Stimulated activated CD8-positive, alpha-beta memory T cell treated with anti-CD3 and anti-CD28 coated beads, Interleukin-15, amount 100 ng/mL, for 4 hours (primary cell): ENCODE measurements at regions not wholly inside any gene's neighbourhood (a gene's known extent, or its start where the extent isn't known, plus 50 kb on each side); places are given as distances from the start of the nearest gene placed in this dataset.

Experiments used
- DNase-seq, 2 donors: peaks; one replicate each; pipeline ENCODE4 v3.0.0-alpha.2; 2020; ENCODE audit warnings: low read depth in 2 of 2

DNA sequence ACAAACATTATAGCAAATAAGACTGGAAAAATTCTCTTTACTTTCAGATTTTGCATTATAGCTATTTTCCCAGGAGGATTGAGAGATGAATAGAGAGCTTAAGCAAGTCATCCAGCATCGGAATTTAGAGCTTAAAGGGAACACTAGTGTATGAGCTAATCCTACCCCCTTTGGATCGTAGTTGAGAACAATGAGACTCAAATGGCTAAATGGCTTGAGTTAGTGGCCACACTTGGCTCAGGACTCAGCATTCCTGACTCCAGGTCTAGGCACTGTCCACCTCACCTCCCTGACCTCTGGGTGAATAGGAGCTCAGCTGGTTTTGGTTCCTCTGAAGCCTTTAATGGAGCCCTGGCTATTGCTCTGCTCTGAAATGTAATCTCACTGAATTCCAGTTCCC, 97.5 kb upstream of the CXCR4 start:
- DNase-seq: no peak

DNA sequence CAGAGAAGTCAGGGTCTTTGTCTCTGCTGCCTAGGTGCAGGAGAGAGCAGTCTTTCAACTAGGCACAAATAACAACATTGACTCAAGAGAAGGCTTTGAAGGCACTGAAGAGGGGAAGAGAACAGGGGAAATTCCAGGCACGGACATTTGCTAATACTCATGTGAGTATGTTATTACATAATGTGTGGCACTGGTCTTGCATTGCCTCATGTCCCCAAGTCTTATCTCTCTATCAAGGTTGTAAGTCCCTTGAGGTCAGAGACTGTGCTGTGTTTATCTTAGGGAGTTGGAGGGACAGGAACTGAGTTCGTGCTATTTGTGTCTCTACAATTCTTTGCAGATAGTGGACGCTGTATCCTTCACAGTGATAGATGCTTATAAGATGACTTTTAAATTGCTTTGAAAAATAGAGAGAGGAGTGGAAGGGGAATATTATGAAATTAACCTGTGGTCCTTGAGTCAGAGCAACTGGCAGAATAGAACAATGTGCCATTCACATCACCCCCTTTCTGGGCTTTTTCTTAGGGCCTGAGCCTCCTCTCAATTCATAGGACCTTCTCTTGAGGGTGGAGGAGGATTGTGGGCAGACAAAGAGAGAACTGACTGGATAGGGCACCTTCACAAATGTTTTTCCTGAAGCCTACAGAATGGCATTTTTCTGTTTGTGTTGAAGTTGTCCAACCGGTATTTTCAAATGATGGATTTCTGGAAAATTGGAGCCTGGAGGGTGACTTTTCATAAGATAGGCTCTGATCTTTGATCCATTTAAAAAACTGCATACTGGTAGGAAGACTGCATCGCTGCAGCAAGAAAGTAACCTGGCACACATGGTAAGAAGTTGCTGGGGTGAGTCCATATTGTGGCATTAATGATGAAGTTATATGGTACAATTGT, 96.6 kb upstream of the CXCR4 start:
- no peak for DNase-seq

DNA sequence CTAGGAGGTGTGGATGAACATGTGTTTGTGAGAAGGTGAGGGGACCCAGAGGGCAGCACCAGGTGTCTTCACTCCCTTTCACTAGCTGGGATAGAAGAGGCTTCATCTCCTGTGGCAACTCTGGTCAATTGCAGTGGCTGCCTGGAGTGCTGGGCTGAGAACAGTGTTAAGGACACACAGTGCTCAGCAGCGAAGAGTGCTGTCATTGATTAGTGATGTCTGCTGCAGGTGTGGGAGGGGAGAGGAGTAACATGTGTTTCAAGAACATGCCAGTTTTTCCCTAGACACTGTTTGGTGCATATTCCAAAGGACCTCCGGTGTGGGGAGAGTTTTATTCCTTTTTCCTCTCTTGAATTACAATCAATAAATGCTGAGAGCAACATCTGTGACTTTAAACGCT, 95.9 kb upstream of the CXCR4 start:
- no peak for DNase-seq

DNA sequence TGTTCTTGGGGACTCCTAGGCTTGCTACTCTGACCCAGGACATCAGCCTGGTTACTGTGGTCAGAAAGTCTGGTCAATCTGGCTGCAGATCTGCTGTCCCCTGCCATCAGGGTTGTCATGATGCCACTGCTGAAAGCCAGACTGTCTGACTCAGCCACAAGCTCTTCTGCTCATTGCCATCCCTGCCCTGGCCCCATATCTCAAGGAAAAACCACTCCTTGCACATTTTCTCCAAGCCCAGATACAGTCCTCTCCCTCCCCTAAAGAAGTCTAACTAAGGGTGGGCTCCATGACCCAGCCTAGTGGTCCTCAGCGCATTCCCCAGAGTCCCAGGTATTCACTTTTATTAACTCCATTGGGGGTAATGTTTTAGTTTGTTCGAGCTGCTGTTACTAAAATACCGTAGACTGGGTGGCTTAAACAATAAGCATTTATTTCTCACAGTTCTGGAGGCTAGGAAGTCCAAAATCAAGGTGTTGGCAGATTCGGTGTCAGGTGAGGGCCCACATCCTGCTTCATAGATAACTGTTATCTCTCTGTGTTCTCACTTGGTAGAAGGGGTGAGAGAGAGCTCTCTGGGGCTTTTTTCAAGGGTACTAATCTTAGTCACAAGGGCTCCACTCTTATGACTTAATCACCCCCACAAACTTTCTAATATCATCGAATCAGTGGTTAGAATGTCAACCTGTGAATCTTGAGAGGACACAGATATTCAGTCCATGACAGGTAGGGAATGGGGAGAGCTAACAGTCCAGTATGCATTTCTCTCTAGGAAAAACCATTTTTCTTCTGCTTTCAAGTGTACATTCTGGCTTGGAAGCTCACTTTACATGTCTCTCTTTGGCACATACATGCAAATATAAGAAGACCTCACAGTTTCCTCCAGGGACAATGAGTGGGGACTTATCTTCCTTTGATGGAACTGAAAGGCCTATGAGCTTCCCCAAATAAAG, 94.8 kb upstream of the CXCR4 start:
- peak in 1 of 2 donors; percentile 6 for DNase-seq

DNA sequence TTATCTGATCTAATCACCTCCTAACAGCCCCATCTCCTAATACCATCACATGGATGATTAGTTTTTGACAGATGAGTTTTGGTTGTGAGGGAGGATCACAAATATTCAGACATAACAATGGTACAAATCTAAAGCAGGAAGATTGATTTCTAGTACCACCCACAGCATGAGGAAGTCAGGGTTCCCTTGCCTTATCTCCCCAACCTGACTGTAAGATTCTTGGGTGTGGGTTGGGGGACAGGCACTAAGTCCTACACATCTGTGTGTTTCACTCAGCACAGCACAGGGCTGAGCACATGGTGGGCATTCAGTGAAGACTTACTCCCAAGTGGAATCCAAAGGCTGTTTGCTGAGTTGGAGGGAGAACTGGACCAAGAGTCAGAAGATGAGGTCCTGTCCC, 93.8 kb upstream of the CXCR4 start:
- no peak for DNase-seq

DNA sequence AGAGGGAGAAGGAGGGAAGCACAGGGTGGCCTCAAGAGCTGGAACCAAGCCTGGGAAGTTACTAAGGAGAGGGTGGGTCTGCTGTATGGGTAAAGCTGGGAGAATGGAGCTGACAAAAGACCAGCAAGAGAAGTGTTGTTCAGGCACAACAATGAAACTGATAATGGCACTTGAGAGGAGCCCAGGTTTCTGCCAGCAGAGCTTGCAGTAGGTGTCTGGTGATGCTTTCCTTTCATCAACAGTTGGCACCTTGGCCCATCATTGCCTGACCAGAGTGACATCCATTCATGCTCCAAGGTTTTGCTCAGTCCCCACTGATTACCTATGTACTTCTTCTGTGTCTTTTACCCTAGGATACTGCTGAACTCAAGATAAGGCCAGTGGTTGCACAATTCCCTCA, 92.9 kb upstream of the CXCR4 start:
- DNase-seq: no peak

DNA sequence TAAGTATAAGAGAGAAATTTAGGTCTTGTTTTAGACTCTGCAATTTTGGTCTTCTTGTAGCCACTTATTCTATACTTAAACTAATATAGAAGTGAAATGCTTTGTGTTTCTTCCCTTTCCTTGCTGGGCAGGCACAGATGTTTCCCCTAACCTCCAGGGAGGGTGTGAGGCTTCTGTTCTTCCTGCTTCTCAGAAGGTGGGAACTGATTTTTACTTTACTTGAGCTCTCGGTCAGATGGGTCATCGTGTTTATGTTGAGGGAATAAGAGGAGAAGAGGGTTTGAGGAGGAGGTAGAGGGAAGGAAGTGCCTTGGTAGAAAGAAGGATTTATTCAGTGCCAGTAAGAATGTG, 92.5 kb upstream of the CXCR4 start:
- DNase-seq: no peak

DNA sequence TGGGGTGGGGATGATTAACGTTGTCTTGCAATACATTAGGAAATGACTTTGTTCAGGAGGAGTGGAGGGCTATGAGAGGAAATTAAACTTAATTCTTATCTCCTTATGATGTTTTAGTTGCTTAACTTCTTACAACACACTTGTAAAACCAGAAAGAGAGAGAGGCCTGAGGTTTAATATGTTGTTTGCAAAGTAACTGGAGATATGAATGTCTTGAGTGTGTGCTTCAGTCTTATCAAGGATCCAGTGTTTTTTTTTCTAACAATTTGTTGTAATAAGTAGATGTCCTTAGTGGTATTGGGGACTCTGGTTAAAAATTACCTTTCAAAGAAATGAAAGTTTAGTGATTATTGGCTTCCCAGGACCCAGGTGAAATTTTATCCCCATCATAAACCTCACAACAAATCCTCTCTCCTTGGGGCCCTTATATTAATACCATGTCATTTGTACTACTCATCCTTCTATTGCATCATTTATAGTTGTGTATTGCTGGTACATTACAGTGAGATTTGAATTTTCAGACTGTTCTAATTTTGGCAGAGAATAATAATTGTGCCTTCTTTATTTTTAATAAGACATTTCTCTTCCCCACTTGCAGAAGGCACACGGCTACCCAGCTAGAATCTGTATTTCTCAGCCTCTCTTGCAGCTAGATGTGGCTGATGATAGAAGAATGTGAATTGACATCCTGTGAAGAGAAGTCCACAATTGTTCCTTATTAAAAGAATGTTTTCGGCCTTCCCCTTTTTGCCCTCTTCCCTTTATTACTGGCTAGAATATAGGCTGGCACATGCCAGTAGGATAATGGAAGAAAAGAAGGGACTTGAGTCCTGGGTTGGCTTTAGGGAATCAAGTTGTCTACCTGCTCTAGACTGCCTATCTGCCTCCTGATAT, 91.9 kb upstream of the CXCR4 start:
- DNase-seq: no peak

DNA sequence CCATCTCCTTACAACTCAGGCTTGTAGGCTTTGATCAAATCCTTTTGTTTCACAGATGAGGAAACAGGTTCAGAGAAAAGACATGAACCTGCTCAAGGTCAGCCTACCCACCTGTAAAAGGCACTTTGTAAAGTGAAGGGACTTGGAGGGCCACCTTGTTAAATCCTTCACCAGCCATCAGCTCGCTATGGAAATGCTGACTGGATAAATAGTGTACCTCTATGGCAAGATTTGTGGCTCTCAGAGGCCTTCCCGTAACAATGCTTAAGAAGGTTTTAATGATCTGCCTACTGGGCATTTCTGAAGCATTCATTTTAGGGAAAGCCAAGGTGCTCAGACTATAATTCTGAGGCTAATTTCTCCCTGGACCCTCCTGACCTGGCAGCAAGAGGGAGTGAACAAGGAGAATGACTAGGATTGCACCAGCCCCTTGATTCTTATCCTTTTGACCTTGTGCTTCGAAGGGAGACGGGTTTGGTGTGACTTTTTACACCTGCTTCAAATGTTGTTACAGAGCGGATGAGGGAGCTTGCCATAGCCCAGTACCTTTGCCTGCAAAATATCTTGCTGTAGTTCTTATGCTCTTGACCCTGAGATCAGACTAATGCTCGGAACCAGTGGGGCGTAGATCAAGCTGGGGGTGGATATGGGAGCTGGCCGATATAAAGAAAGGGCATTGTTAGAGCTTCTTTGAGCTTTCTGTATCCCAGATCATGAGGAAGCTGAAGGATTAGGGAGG, 90.9 kb upstream of the CXCR4 start:
- no peak for DNase-seq

DNA sequence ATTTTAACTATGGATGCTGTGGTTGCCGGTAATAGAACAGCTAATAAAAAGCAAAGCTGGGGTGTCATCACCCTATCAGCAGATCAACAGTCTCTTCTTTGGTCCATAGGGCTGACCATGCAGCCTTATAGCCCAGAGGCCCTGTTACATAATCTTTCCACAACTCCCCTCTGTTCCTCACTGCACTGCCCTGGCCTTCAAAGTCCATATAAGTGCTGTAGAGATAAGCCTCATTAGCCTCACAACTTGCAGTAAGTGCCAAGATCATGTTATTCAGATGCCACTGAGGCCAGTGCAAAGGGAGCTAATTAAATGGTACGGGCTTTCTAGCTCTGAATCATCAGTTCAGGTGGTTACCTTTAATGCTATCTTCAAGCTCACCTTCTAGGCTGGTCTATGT, 89.7 kb upstream of the CXCR4 start:
- no peak for DNase-seq

DNA sequence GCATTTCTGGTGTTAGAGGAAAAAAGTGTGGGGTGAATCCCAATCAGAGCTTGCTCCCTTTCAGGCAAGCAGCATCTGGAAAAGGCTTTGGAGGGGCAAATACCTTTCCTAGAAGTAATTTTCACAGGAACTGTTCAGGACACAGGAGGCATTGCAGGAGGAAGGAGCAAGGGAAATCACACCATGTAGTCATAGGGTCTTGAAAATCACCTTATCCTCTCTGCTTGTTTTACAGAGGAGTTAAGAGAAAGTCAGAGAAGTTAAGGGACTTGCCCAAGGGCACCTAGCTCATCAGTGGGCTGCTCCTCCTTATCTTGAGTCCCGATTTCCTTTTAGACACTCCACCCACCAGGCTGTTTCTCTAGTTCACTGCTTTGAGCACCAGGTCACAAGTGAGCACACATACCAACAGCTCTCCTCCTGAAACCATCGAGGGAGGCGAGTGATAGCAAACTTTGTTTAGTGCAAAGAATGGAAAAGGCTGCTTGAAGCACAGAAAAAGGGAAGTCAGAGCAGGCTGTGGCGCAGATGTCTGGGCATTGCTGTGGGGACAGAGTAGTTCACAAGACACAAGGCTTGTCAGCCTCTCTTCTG, 89.2 kb upstream of the CXCR4 start:
- no peak for DNase-seq

DNA sequence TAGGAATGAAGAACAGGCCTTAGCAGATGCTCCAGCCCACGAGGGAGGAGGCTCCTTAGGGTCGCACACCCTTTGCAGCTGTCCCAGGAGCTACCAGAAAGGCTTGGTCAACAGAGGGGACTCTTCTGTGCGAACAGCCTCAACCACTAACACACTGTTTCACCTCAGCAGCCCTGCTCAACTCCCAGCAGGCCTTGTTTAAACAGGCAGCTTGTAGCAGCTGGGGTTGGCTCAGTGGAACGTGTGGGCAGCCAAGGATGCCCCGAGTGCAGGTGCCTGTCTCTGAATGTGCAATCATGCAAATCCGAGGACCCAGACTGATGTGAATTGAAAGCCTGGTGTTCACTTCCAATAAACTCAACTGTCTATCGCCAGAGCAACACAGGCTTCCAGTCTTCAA, 88.7 kb upstream of the CXCR4 start:
- DNase-seq: no peak

DNA sequence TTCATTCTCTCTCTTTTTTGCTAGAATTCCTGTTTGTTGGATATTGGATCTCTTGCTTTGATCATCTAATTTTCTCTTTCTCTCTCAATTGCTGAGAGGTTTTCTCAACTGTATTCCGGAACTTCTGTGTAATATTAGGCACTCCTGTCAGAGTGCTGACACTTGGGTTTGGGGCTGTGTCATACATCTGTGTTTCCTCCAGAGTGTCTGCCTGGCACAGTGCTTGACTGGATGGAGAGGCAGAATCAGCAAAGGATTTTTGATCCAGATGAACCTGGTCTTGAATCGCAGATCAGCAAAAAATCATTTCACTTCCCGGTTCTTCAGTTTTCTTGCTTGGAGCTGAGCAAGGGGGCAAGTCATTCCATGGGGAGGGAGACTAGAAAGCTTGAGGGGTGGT, 87.7 kb upstream of the CXCR4 start:
- no peak for DNase-seq

DNA sequence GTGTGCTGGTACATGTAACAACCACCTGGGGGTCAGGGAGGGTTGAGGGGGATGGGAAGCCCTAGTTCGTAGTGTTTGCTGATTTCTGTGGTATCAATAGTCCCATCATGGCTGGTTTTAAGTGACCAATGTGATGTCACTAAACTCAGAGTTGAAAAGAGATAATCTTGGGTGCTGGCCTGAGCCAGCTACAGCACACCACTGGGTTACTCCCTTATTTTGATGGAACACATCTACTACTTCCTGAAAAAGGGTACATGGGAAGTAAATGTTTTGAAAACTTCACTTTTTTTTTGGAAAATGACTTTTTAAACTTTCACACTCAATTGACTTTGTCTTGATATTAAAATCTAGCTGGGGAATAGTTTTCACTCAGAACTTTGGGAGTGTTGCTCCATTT, 87.0 kb upstream of the CXCR4 start:
- no peak for DNase-seq

DNA sequence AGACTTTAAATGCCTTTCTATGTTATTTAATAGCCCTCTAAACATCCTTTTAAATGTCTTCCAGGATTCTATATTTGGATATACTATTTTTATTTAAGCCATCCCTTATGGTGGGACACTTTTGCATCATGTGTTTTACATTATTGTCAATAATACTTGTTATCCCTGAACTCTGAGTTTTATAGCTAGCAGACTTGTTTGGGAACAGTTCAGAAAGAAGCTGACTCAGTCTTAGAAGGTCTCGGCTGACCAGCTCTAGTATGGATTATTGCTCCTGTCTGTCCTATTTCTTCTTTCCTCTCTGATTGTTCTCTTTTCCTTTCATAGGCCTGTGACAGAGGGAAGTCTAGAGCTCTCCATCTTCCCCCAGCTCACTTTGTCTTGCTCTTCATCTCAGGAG, 77.3 kb upstream of the CXCR4 start:
- DNase-seq: no peak

DNA sequence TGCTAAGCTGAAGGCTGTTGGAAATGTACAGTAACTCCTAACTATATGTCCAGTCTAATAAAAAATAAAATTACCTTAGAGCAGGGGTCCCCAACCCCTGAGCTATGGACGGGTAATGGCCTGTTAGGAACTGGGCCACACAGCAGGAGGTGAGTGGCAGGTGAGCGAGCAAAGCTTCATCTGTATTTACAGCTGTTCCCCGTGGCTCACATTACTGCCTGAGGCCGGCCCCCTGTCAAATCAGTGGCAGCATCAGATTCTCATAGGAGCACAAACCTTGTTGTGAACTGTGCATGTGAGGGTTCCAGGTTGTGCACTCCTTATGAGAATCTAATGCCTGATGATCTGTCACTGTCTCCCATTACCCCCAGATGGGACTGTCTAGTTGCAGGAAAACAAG, 73.1 kb upstream of the CXCR4 start:
- DNase-seq: no peak

DNA sequence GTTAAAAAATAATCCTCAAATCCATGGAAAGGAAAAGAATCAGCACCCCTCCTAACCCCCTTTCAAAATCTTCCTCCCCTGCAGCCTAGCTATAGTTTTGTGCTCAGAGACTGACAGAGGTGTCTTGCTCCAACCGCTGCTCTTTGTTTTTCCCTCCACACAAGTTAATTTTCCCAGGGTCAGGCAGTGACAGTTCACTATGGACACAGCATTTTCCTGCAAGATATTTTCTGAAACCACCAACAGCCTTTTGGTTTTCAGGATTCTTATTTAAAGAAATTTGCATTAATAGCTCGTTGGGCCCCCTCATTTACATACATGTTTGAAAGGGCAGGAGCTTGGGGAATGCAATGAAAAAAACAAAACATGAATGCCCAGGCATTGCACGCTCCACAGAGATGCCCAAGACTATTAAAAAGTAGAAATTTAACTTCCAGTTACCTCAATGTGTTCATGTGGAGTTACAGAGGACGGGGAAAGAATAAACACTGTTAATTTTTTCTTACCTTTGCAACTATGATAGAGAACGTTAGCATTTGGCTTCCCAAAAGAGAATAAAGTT, 71.4 kb upstream of the CXCR4 start:
- DNase-seq: no peak

DNA sequence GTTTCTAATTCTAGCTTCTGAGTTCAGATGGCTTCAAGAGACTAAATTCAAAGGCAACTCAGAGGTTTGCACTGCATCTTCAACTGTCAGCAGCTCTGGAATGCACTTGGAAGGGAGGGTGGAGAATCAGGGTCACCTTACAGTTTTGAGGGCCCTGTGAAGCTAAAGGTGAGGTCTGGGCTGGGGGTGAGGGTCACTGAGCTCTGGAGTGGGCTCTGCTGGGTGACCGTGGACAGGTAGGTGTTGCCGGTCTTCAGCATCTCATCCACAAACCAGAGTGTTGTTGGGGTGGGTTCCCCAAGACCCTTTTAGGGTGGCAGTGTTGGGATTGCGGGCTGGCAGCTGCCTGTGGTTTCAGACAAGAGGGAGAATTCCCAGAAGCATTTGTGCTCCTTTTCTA, 70.1 kb upstream of the CXCR4 start:
- DNase-seq: no peak

DNA sequence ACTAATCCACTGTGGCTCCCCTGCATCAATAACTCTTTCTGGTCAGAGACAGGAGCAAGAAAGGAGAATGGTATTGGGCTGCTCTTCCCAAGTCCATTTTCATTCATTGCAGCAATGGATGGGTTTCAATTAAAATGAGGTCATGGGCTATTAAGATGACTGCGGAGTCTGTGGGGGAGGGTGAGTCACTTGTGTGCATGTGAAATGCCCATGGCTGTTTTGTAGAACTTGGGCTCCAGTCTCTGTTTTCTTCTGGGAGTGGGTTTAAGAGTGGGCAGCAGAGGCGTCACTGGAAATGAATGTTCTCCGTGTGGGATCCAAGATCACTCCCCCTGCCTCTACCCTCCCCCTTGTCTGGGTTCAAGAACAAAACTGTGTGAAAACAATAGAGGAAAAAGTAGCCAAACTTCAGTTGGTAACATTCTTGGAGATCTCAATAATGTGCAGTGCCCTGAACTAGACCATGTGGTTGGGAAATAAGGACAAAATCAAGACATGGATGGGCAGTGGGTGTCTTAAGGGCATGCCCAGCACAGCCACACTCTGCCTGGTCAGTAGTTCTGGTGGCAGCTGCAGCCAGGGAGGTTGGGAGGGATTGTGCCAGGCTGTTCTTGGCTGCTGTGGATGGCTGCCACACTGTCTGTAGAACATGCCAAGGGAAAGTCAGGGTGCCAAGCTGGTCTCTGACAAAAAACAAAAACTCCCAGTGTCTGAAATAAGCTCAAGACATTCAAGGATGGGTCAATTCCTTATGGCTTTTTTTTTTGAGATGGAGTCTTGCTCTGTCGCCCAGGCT, 68.2 kb upstream of the CXCR4 start:
- no peak for DNase-seq

DNA sequence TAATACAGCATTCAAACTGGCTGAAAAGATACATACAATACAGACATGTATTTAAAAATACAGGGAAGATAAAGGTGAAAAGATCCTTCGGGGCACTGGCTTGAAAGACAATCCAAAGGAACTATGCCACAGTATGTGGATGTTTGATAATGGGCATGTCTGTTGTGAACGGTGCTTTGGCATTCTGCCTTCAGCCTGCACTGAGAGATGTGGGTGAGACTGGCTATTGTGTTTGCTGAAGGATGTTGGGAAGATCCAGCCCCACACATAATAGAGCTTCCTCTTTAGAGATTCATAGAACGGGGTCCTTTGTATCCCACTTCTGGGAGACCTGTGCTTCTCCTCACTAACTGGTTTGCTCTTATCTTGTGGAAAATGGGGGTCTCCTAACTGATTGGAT, 65.1 kb upstream of the CXCR4 start:
- DNase-seq: no peak
